ENCODE measurements at regions not wholly inside any gene's neighbourhood (a gene's known extent, or its start where the extent isn't known, plus 50 kb on each side); places are given as distances from the start of the nearest gene placed in this dataset.

- H3K9me3 ChIP-seq, result no peaks in the 10 kb centered on the region
- TF ChIP-seq POLR2A (IDR thresholded peaks at IDR 0.05) (no peak), POLR2AphosphoS5 (IDR thresholded peaks at IDR 0.05) (no peak), CTCF (IDR thresholded peaks at IDR 0.05) (no peak), EP300 (IDR thresholded peaks at IDR 0.05) (no peak)
- no peaks in the 10 kb centered on the region for H3K4me1 ChIP-seq
- peaks cover 3% of the 10 kb centered on the region for H3K27me3 ChIP-seq
- H3K36me3 ChIP-seq, result no peaks in the 10 kb centered on the region
- ATAC-seq, result no peak
- no peak overlapping the region for H3K4me3 ChIP-seq
- H3K27ac ChIP-seq, result no peak overlapping the region
Measured at GRCh38 chr15:53213336-53213735, 423.2 kb upstream of the ONECUT1 start.

GRCh38 chr15:53212785-53213184 is 422.6 kb upstream of the ONECUT1 start:
- no peak for ATAC-seq
- Histone ChIP-seq H3K27me3 (peaks cover 3% of the 10 kb centered on the region), H3K9me3 (no peaks in the 10 kb centered on the region), H3K4me3 (no peak overlapping the region), H3K27ac (no peak overlapping the region), H3K36me3 (no peaks in the 10 kb centered on the region), H3K4me1 (no peaks in the 10 kb centered on the region)
- WGBS, 2 donors (ENCODE audit: low coverage in 1 of 2), result 56 to 75% methylated on average over 4 of the region's 4 CpGs
- TF ChIP-seq EP300 (IDR thresholded peaks at IDR 0.05) (no peak), CTCF (IDR thresholded peaks at IDR 0.05) (no peak), POLR2A (IDR thresholded peaks at IDR 0.05) (no peak), POLR2AphosphoS5 (IDR thresholded peaks at IDR 0.05) (no peak)

- WGBS, 2 donors (ENCODE audit: low coverage in 1 of 2), result 30 to 61% methylated on average over 2 to 3 of the region's 3 CpGs
- peaks cover 3% of the 10 kb centered on the region for H3K27me3 ChIP-seq
- H3K4me3 ChIP-seq, result no peak overlapping the region
- ATAC-seq, result no peak
- H3K9me3 ChIP-seq, result no peaks in the 10 kb centered on the region
- no peak overlapping the region for H3K27ac ChIP-seq
- H3K36me3 ChIP-seq, result no peaks in the 10 kb centered on the region
- TF ChIP-seq POLR2A (IDR thresholded peaks at IDR 0.05) (no peak), CTCF (IDR thresholded peaks at IDR 0.05) (no peak), EP300 (IDR thresholded peaks at IDR 0.05) (no peak), POLR2AphosphoS5 (IDR thresholded peaks at IDR 0.05) (no peak)
- H3K4me1 ChIP-seq, result no peaks in the 10 kb centered on the region
Measured at GRCh38 chr15:53210653-53211052, 420.5 kb upstream of the ONECUT1 start.

- peaks cover 3% of the 10 kb centered on the region for H3K27me3 ChIP-seq
- no peak for ATAC-seq
- 65 to 73% methylated on average over 8 to 9 of the region's 9 CpGs for whole genome bisulfite sequencing, 2 donors (ENCODE audit: low coverage in 1 of 2)
- H3K4me1 ChIP-seq, result no peaks in the 10 kb centered on the region
- TF ChIP-seq CTCF (IDR thresholded peaks at IDR 0.05) (no peak), POLR2A (IDR thresholded peaks at IDR 0.05) (no peak), EP300 (IDR thresholded peaks at IDR 0.05) (no peak), POLR2AphosphoS5 (IDR thresholded peaks at IDR 0.05) (no peak)
- no peak overlapping the region for H3K4me3 ChIP-seq
- no peaks in the 10 kb centered on the region for H3K9me3 ChIP-seq
- no peaks in the 10 kb centered on the region for H3K36me3 ChIP-seq
- no peak overlapping the region for H3K27ac ChIP-seq
Measured at GRCh38 chr15:53209396-53210042, 419.4 kb upstream of the ONECUT1 start.

- WGBS, 2 donors (ENCODE audit: low coverage in 1 of 2), result 30 to 36% methylated on average over 2 to 3 of the region's 4 CpGs
- no peak for ATAC-seq
- H3K27ac ChIP-seq, result no peak overlapping the region
- no peaks in the 10 kb centered on the region for H3K9me3 ChIP-seq
- TF ChIP-seq POLR2A (IDR thresholded peaks at IDR 0.05) (no peak), POLR2AphosphoS5 (IDR thresholded peaks at IDR 0.05) (no peak)
- no peak overlapping the region for H3K4me3 ChIP-seq
- no peaks in the 10 kb centered on the region for H3K4me1 ChIP-seq
- peaks cover 3% of the 10 kb centered on the region for H3K27me3 ChIP-seq
- H3K36me3 ChIP-seq, result no peaks in the 10 kb centered on the region
Measured at GRCh38 chr15:53208751-53209150, 418.6 kb upstream of the ONECUT1 start.

Data from gastroesophageal sphincter (tissue), 4 donors.